ENCODE measurements at regions not wholly inside any gene's neighbourhood (a gene's known extent, or its start where the extent isn't known, plus 50 kb on each side); places are given as distances from the start of the nearest gene placed in this dataset.

DNA sequence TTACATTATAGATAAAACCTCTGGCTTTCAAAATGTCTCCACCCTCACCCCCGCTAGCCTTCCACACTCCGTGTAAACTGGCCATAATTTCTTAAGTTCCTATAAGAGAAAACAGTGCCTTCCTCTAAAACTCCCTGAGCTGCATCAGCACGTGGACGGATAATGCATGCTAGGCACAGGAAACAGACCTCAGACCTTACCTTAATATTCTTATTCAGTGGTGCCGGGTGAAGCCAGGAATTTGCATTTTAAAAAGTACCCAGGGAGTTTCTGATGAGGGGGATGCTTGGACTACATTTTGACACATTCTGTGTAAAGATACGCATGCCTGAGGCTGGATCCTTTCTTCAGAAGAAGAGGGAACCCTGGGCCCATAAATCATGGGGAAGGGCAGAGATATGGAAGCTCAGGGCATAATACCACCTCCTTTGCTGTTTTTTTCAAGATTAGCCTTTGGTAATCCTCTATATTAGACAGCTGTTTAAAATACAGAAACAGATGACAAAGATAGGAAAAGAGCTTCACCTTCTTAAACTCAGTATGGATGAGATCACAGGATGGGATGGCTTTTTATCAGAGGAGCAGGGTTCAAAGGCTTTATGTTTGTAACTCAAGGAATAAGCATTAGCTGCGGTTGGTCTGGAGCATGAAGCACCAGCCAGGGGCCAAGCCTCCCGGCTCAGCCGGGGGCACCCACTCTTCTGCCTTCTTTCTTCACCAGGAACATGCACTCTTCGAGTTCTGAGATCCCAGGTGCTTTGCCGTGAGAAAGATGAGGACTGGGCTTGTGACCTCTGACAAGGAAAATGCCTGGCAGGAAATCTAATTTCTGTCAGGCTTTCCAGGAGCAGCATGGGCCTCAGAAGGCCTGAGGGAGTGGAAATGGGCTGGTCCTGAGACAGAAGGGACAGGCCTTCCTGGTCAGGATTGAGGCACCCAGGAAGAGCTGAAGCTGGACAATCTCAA lies 218.1 kb upstream of the SOX4 start:
- peaks cover 11% of the 10 kb centered on the region for H3K4me1 Mint-ChIP-seq (ENCODE audit: low read depth, unreplicated experiment)
- no peak overlapping the region for H3K27ac Mint-ChIP-seq (ENCODE audit: unreplicated experiment)
- DNase-seq (ENCODE audit: low read depth) (no peak), FAIRE-seq (no peak)
- H3K9me3 Mint-ChIP-seq (ENCODE audit: unreplicated experiment), result no peaks in the 10 kb centered on the region
- Histone ChIP-seq H3K4me2 (ENCODE audit: low read length) (no peak overlapping the region), H3K9me3 (ENCODE audit: insufficient read depth, low read depth, low read length) (no peaks in the 10 kb centered on the region), H3K36me3 (ENCODE audit: insufficient read depth, low read length) (no peaks in the 10 kb centered on the region), H3K9ac (ENCODE audit: low read length) (no peak overlapping the region), H2AFZ (ENCODE audit: low read depth, low read length) (no peak overlapping the region), H3K4me1 (ENCODE audit: insufficient read depth, low read length) (peaks cover 11% of the 10 kb centered on the region), H3K4me3 (ENCODE audit: insufficient read depth, low read depth, low read length) (no peak overlapping the region), H3K79me2 (ENCODE audit: insufficient read depth, low read length) (no peaks in the 10 kb centered on the region), H3K27me3 (ENCODE audit: insufficient read depth, low read length) (no peaks in the 10 kb centered on the region), H3K27ac (ENCODE audit: low read depth, low read length) (no peak overlapping the region), H4K20me1 (ENCODE audit: insufficient read depth, low read length) (no peaks in the 10 kb centered on the region)
- peaks cover 3% of the 10 kb centered on the region for H3K27me3 Mint-ChIP-seq (ENCODE audit: low read depth, unreplicated experiment)
- no peaks in the 10 kb centered on the region for H3K36me3 Mint-ChIP-seq (ENCODE audit: low read depth, unreplicated experiment)
- no peak overlapping the region for H3K4me3 Mint-ChIP-seq (ENCODE audit: unreplicated experiment)
- TF ChIP-seq, protein P1, sequence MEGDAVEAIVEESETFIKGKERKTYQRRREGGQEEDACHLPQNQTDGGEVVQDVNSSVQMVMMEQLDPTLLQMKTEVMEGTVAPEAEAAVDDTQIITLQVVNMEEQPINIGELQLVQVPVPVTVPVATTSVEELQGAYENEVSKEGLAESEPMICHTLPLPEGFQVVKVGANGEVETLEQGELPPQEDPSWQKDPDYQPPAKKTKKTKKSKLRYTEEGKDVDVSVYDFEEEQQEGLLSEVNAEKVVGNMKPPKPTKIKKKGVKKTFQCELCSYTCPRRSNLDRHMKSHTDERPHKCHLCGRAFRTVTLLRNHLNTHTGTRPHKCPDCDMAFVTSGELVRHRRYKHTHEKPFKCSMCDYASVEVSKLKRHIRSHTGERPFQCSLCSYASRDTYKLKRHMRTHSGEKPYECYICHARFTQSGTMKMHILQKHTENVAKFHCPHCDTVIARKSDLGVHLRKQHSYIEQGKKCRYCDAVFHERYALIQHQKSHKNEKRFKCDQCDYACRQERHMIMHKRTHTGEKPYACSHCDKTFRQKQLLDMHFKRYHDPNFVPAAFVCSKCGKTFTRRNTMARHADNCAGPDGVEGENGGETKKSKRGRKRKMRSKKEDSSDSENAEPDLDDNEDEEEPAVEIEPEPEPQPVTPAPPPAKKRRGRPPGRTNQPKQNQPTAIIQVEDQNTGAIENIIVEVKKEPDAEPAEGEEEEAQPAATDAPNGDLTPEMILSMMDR (IDR thresholded peaks at IDR 0.05; ENCODE audit: insufficient read depth, low read depth, low read length), result no peak
- no peak for TF ChIP-seq EZH2 (IDR thresholded peaks at IDR 0.05; ENCODE audit: insufficient read depth, low read length)

DNA sequence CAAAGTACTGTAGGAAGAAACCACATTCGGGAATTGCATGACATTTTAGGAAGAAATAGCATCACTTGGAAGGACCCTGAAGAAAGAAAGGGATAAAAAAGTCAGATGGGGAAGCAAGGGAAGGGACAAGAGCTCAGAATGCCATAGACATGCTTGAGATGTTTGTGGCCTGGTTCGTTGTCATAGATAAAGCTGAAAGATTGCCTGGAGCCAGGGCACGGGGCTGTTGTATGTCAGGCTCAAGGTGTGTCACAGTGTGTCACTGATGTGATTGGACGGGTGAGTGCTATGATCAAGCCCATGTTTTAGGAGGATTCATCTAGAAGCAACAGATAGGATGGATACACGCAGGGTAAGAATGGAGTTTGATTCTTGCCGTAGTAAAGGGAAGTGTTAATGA lies 216.2 kb upstream of the SOX4 start:
- H3K36me3 ChIP-seq (ENCODE audit: insufficient read depth, low read length), result no peaks in the 10 kb centered on the region
- H3K4me3 ChIP-seq (ENCODE audit: insufficient read depth, low read depth, low read length), result no peak overlapping the region
- Mint-ChIP-seq H3K27me3 (ENCODE audit: low read depth, unreplicated experiment) (peaks cover 3% of the 10 kb centered on the region), H3K4me3 (ENCODE audit: unreplicated experiment) (no peak overlapping the region), H3K27ac (ENCODE audit: unreplicated experiment) (no peak overlapping the region), H3K4me1 (ENCODE audit: low read depth, unreplicated experiment) (peaks cover 2% of the 10 kb centered on the region), H3K9me3 (ENCODE audit: unreplicated experiment) (no peaks in the 10 kb centered on the region), H3K36me3 (ENCODE audit: low read depth, unreplicated experiment) (no peaks in the 10 kb centered on the region)
- H3K4me2 ChIP-seq (ENCODE audit: low read length), result no peak overlapping the region
- DNase-seq (ENCODE audit: low read depth) (no peak), FAIRE-seq (no peak)
- H3K27me3 ChIP-seq (ENCODE audit: insufficient read depth, low read length), result no peaks in the 10 kb centered on the region
- no peak overlapping the region for H3K27ac ChIP-seq (ENCODE audit: low read depth, low read length)
- H3K79me2 ChIP-seq (ENCODE audit: insufficient read depth, low read length), result no peaks in the 10 kb centered on the region
- no peak overlapping the region for H2AFZ ChIP-seq (ENCODE audit: low read depth, low read length)
- H3K9ac ChIP-seq (ENCODE audit: low read length), result no peak overlapping the region
- no peaks in the 10 kb centered on the region for H3K9me3 ChIP-seq (ENCODE audit: insufficient read depth, low read depth, low read length)
- no peaks in the 10 kb centered on the region for H4K20me1 ChIP-seq (ENCODE audit: insufficient read depth, low read length)
- no peaks in the 10 kb centered on the region for H3K4me1 ChIP-seq (ENCODE audit: insufficient read depth, low read length)
- TF ChIP-seq EZH2 (IDR thresholded peaks at IDR 0.05; ENCODE audit: insufficient read depth, low read length), result no peak
- TF ChIP-seq, protein P1 (IDR thresholded peaks at IDR 0.05; ENCODE audit: insufficient read depth, low read depth, low read length), result no peak

Measured in astrocyte (in vitro differentiated cells and primary cell).